Liver (tissue), 8 donors: ENCODE measurements at regions not wholly inside any gene's neighbourhood (a gene's known extent, or its start where the extent isn't known, plus 50 kb on each side); places are given as distances from the start of the nearest gene placed in this dataset.

Source experiments
- DNase-seq: peaks from one replicate; pipeline ENCODE4 v3.0.0-alpha.2; 2017; ENCODE audit warnings: low spot score
- H3K27ac ChIP-seq, 2 donors: one replicate each; pipeline ENCODE4 v1.7.0; 2013; ENCODE audit warnings: inconsistent platforms in 2 of 2, low read length in 2 of 2, control low read depth in 1 of 2, low read depth in 1 of 2, mild to moderate bottlenecking in 1 of 2
- H3K27me3 ChIP-seq, 4 donors: one replicate each; pipeline versions ENCODE4 v1.6.1 to v1.7.0; 2013; ENCODE audit warnings: low read length in 3 of 4, inconsistent platforms in 1 of 4, mild to moderate bottlenecking in 1 of 4, moderate library complexity in 1 of 4; ENCODE audit not compliant: control insufficient read depth in 4 of 4, insufficient read depth in 4 of 4
- H3K36me3 ChIP-seq, 4 donors: one replicate each; pipeline versions ENCODE4 v1.6.1 to v1.7.0; 2013; ENCODE audit warnings: low read length in 3 of 4, mild to moderate bottlenecking in 3 of 4, low read depth in 1 of 4, moderate library complexity in 1 of 4; ENCODE audit not compliant: control insufficient read depth in 4 of 4, insufficient read depth in 3 of 4
- H3K4me1 ChIP-seq, 4 donors: one replicate each; pipeline versions ENCODE4 v1.6.1 to v1.7.0; 2013; ENCODE audit warnings: low read length in 3 of 4, mild to moderate bottlenecking in 3 of 4, moderate library complexity in 1 of 4; ENCODE audit not compliant: control insufficient read depth in 4 of 4, insufficient read depth in 4 of 4
- H3K4me3 ChIP-seq, 3 donors: one replicate each; pipeline versions ENCODE4 v1.6.1 to v1.7.0; 2013; ENCODE audit warnings: low read length in 3 of 3, control low read depth in 1 of 3, low read depth in 1 of 3, mild to moderate bottlenecking in 1 of 3
- H3K9ac ChIP-seq, 2 donors: one replicate each; pipeline ENCODE4 v1.7.0; 2013; ENCODE audit warnings: low read length in 2 of 2, mild to moderate bottlenecking in 2 of 2, moderate library complexity in 2 of 2, control low read depth in 1 of 2, low read depth in 1 of 2
- H3K9me3 ChIP-seq, 4 donors: one replicate each; pipeline versions ENCODE4 v1.6.1 to v1.7.0; 2013; ENCODE audit warnings: low read length in 3 of 4; ENCODE audit not compliant: control insufficient read depth in 4 of 4
- CTCF ChIP-seq: fragments of 150-350 bp; IDR thresholded peaks from 2 replicates; pipeline ENCODE4 v1.5.1; 2017; ENCODE audit warnings: improper control_type of control experiment, low read depth, low read length; ENCODE audit not compliant: missing input control
- EGR1 ChIP-seq, 2 donors: IDR thresholded peaks; 2 replicates each; pipeline ENCODE4 v1.6.1; 2016 to 2018; ENCODE audit warnings: antibody characterized with exemption in 2 of 2, low read depth in 2 of 2
- FOXA1 ChIP-seq: IDR thresholded peaks from 2 replicates; pipeline ENCODE4 v1.6.1; 2016; ENCODE audit warnings: antibody characterized with exemption
- FOXA2 ChIP-seq: IDR thresholded peaks from 2 replicates; pipeline ENCODE4 v1.6.1; 2016; ENCODE audit warnings: antibody characterized with exemption
- GABPA ChIP-seq, 2 donors: IDR thresholded peaks in 1 of 2; conservative IDR thresholded peaks in 1 of 2; 2 replicates each; pipeline ENCODE4 v1.6.1; 2016; ENCODE audit warnings: antibody characterized with exemption in 2 of 2, mild to moderate bottlenecking in 1 of 2, moderate library complexity in 1 of 2
- HNF4A ChIP-seq, 2 donors: conservative IDR thresholded peaks; 2 replicates each; pipeline ENCODE4 v1.6.1; 2016; ENCODE audit warnings: antibody characterized with exemption in 2 of 2, mild to moderate bottlenecking in 2 of 2
- HNF4G ChIP-seq: IDR thresholded peaks from 2 replicates; pipeline ENCODE4 v1.6.1; 2016; ENCODE audit warnings: antibody characterized with exemption
- JUND ChIP-seq, 2 donors: IDR thresholded peaks; 2 replicates each; pipeline ENCODE4 v1.6.1; 2016; ENCODE audit warnings: antibody characterized with exemption in 2 of 2
- MAX ChIP-seq: IDR thresholded peaks from 2 replicates; pipeline ENCODE4 v1.6.1; 2016; ENCODE audit warnings: antibody characterized with exemption
- NR2F2 ChIP-seq: IDR thresholded peaks from 2 replicates; pipeline ENCODE4 v1.6.1; 2016; ENCODE audit warnings: antibody characterized with exemption
- RAD21 ChIP-seq, 2 donors: IDR thresholded peaks; 2 replicates each; pipeline ENCODE4 v1.6.1; 2016; ENCODE audit warnings: antibody characterized with exemption in 2 of 2, mild to moderate bottlenecking in 2 of 2
- REST ChIP-seq: IDR thresholded peaks from 2 replicates; pipeline ENCODE4 v1.6.1; 2016; ENCODE audit warnings: antibody characterized with exemption, mild to moderate bottlenecking
- RXRA ChIP-seq, 2 donors: IDR thresholded peaks; 2 replicates each; pipeline ENCODE4 v1.6.1; 2017 to 2018; ENCODE audit warnings: antibody characterized with exemption in 2 of 2, mild to moderate bottlenecking in 1 of 2
- SP1 ChIP-seq: IDR thresholded peaks from 2 replicates; pipeline ENCODE4 v1.6.1; 2018; ENCODE audit warnings: antibody characterized with exemption, mild to moderate bottlenecking
- TAF1 ChIP-seq: conservative IDR thresholded peaks from 2 replicates; pipeline ENCODE4 v1.6.1; 2016; ENCODE audit warnings: antibody characterized with exemption, mild to moderate bottlenecking
- YY1 ChIP-seq: IDR thresholded peaks from 2 replicates; pipeline ENCODE4 v1.6.1; 2016; ENCODE audit warnings: antibody characterized with exemption, mild to moderate bottlenecking
- WGBS: extraction: QIAGEN DNeasy Blood & Tissue Kit; methylation state at CpG from one replicate; pipeline ENCODE4 v1.1.7; 2013; 5-methylcytosine and 5-hydroxymethylcytosine counted together
- TF ChIP-seq, protein P1 (sequence below): IDR thresholded peaks from 2 replicates; pipeline ENCODE4 v1.6.1; 2016; ENCODE audit warnings: antibody characterized with exemption
- TF ChIP-seq, protein P2 (sequence below): IDR thresholded peaks from 2 replicates; pipeline ENCODE4 v1.6.1; 2016; ENCODE audit warnings: antibody characterized with exemption
- donor health status: healthy.
- donor health status: healthy.
- donor health status: healthy.
- donor health status: healthy.
- donor health status: healthy.

DNA sequence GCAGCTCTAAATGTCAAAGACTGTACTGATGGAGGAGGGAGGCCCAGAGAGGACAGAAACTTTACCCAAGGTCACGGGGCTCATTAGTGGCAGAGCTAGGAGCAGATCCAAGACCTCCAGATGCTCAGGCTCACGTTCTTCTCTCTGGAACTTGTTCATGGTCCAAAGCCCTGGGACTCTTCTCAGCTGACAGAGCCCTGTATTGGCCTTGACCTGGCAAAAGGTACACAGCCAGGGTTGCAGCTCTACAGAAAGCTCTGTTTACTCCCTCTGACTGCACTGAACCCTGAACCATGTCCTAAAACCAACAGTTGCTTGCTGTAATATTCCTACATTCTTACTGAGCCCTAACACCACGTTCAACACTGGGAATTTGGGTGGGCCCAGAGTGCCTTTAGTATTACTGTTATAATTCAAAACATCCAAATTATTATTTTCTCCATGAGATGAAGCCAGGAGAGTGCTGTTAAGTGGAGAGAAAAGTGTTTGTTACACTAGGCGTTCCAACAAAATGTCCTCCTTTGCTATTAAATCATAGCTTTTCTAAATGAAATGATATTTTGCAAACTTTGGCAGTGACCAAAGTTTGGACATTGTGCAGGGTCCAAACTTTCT is 602.4 kb upstream of the CLINT1 start:
- WGBS = 38% methylated on average over 4 of the region's 4 CpGs
- no peaks in the 10 kb centered on the region for H3K27me3 ChIP-seq
- H3K4me1 ChIP-seq = peaks cover 10 to 46% (median 29%) of the 10 kb centered on the region in 4 donors
- no peaks in the 10 kb centered on the region for H3K36me3 ChIP-seq
- H3K27ac ChIP-seq = peak overlapping the region; percentile 60 to 86
- TF ChIP-seq, protein P1, sequence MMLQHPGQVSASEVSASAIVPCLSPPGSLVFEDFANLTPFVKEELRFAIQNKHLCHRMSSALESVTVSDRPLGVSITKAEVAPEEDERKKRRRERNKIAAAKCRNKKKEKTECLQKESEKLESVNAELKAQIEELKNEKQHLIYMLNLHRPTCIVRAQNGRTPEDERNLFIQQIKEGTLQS = peak; percentile 88
- peak; percentile 99 for TF ChIP-seq RXRA (IDR thresholded peaks at IDR 0.05)
- TF ChIP-seq FOXA1 = peak; percentile 97
- TF ChIP-seq JUND (IDR thresholded peaks at IDR 0.05) = peak; percentile 86 to 96
- TF ChIP-seq FOXA2 = peak; percentile 99
- no peak for TF ChIP-seq GABPA (IDR thresholded peaks at IDR 0.05 in 1 of 2, conservative IDR thresholded peaks at IDR 0.05 in 1 of 2)
- peak; percentile 96 for TF ChIP-seq HNF4G
- peak in 1 of 2 donors; percentile 72 for TF ChIP-seq EGR1 (IDR thresholded peaks at IDR 0.05; ENCODE audit: low read depth in 2 of 2)
- TF ChIP-seq REST = peak; percentile 79
- TF ChIP-seq TAF1 = no peak
- TF ChIP-seq, protein P2, sequence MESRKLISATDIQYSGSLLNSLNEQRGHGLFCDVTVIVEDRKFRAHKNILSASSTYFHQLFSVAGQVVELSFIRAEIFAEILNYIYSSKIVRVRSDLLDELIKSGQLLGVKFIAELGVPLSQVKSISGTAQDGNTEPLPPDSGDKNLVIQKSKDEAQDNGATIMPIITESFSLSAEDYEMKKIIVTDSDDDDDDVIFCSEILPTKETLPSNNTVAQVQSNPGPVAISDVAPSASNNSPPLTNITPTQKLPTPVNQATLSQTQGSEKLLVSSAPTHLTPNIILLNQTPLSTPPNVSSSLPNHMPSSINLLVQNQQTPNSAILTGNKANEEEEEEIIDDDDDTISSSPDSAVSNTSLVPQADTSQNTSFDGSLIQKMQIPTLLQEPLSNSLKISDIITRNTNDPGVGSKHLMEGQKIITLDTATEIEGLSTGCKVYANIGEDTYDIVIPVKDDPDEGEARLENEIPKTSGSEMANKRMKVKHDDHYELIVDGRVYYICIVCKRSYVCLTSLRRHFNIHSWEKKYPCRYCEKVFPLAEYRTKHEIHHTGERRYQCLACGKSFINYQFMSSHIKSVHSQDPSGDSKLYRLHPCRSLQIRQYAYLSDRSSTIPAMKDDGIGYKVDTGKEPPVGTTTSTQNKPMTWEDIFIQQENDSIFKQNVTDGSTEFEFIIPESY = peak; percentile 79
- TF ChIP-seq RAD21 (IDR thresholded peaks at IDR 0.05) = peak; percentile 73 to 76
- peak; percentile 96 for TF ChIP-seq NR2F2
- TF ChIP-seq HNF4A (conservative IDR thresholded peaks at IDR 0.05) = peak; percentile 99
- peak; percentile 80 for TF ChIP-seq MAX
- TF ChIP-seq SP1 = peak; percentile 100
- no peak for TF ChIP-seq CTCF
- peak; percentile 81 for TF ChIP-seq YY1
- no peak overlapping the region for H3K9ac ChIP-seq
- H3K4me3 ChIP-seq = no peak overlapping the region
- no peaks in the 10 kb centered on the region for H3K9me3 ChIP-seq
- DNase-seq = peak; percentile 39
